ENCODE measurements at regions not wholly inside any gene's neighbourhood (a gene's known extent, or its start where the extent isn't known, plus 50 kb on each side); places are given as distances from the start of the nearest gene placed in this dataset.
"Not testable (repeated sequence)": the region's sequence is repeated elsewhere in the genome, so short reads cannot be mapped to it uniquely, and the experiment has no call there.

DNA sequence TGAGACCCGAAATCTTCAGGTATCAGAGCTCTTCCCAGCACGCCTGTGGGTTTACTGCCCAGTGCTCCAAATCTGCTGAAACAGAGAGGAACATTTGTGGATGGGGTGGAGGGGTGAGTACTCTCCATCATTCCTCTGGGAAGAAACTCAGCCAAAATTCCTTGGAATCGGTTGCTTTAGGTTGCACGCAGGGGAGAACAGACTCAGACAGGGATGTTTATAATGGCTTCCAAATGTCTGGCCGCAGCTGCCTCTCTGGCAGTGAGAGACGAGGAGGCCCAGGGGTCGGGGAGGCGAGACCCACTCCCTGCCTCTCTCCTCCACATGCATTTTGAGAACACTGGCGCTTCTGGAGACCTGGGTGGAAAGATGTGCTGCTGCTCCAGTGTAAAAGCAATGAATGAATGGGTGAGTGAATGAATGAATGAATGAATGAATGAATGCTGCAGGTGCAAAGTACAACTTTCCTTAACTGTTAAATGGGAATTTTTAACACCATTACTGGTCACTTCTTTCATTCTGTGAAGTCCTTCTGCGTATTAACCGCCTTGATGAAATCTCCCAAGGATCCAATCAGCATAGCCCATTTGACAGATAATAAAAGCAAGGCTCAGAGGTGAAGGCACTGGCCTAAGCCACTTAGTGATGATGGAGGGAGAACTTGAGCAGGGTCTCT is 437.4 kb downstream of the MIAT start:
- no peak for DNase-seq (ENCODE audit: low spot score)

DNA sequence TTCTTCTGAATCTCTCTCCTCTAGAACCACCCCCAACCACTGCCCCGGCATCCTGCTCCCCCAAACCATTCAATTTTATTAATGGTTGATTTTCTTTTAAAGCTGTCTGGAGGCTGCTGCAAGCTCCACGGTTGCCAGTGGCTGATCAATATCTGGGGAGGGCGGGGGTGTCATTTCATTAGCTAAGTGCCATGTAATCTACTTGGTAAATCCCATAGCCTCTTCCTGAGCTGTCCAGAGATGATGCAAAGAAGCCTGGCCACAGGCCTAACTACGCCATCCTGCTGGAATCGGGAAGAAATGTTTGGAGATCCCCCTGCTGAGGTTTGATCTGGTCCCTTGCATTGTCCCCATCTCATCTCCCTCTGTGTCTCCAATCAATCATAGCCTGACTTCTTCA is 440.1 kb downstream of the MIAT start:
- no peak for DNase-seq (ENCODE audit: low spot score)

DNA sequence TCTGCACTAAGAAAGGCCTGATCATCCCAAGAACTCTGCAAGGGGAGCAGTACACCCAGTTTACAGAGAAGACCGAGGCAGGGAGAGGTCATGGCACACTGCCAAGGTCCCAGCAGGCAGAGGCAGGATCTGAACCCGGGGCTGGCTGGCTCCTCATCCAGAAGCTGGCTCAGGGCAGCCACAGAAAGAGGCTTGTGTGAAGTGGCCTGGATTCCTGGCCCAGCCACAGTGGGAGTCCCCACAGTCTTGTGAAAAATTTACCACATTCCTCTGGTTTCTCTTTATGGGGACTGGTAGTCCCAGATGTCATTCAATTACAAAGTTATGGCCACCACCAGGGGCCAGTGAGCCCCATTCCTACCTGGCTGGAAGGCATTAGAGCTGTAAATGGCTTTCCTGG is 440.5 kb downstream of the MIAT start:
- peak; percentile 18 for DNase-seq (ENCODE audit: low spot score)

DNA sequence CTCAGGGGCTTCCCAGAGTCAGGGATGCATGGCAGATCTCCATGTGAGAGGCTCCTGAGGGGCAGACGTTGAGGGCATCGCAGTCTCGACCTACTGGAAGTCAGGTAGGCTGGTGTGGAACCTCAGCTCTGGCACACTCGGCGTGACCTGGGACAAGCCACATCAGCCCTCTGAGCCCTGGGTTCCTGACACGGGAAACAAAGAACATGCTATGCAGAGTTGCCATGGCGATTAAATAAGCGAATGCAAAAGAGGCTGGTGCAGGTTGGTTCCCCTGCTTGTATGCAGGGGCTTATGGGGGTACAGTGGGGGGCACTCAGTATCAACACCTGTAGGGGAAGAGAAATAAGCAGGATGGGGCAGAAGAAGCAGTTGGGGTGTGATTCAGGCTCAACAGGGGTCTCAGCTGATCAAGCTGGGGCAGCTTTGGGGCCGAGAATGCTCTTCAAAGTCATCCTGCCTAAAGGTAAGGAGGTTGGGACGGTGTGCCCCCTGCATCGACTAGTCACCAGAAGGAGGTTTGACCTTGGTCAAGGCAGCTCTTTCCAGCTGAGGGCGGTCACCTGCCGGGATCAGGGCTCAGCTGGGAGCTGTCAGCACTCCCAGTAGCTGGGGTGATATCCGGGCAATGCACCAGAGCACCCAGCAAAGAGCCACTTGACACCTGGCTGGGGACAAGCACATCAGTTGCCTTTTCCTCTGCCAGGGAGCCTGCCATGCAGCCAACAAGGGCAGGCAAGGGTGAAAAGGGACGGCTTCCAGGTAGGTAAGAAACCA is 442.7 kb downstream of the MIAT start:
- DNase-seq (ENCODE audit: low spot score), result no peak

DNA sequence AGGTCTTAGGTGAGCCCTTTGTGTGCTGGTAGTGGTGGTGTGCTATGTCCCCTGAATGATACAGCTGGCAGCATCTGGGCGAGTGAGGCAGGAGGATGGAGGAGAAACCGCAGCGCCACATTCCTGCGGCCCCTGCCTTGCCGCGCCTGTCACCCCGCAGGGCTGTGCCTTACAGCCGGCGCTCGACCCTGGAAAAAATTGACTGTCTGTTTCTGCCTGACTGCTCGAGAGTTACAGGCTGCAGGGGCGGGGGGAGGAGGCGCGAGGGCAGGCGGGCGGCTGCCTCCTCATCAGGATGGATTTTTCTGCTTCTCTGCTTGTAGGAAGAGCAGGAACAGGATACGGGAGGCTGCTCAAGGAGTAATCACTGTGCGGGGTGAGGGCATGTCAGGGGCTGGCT is 443.4 kb downstream of the MIAT start:
- peak; percentile 93 for DNase-seq (ENCODE audit: low spot score)

DNA sequence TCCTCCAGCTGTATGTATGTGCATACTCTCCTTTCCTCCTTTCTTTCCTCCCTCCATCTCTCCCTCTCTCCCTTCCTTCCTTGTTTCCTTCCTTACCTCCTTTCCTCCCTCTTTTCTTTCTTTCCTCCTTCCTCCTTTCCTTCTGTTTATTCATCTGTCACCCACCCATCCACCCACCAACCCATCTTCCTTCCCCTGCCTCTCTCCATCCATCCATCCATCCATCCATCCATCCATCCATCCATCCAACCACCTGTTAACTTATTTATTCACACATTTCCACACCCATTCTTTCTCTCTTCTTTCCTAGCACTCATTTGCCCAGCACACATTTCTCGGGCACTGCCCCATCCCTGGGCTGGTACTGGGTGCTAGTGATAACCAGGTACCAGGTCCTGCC is 443.9 kb downstream of the MIAT start:
- DNase-seq (ENCODE audit: low spot score), result no peak

DNA sequence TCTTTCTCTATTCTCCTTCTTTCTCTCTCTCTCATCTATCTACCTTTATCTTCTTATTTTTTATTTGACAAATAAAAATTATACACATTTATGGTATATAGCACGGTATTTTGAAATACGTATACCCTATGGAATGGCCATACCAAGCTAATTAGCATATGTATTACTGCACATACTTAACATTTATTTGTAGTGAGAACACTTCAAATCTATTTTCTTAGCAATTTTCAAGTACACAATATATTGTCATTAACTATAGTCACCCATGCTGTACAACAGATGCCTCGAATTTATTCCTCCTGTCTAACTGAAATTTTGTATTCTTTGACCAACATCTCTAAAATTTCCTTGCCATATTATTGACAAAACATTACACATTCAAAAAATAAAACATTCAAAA is 447.1 kb downstream of the MIAT start:
- DNase-seq (ENCODE audit: low spot score), result no peak

DNA sequence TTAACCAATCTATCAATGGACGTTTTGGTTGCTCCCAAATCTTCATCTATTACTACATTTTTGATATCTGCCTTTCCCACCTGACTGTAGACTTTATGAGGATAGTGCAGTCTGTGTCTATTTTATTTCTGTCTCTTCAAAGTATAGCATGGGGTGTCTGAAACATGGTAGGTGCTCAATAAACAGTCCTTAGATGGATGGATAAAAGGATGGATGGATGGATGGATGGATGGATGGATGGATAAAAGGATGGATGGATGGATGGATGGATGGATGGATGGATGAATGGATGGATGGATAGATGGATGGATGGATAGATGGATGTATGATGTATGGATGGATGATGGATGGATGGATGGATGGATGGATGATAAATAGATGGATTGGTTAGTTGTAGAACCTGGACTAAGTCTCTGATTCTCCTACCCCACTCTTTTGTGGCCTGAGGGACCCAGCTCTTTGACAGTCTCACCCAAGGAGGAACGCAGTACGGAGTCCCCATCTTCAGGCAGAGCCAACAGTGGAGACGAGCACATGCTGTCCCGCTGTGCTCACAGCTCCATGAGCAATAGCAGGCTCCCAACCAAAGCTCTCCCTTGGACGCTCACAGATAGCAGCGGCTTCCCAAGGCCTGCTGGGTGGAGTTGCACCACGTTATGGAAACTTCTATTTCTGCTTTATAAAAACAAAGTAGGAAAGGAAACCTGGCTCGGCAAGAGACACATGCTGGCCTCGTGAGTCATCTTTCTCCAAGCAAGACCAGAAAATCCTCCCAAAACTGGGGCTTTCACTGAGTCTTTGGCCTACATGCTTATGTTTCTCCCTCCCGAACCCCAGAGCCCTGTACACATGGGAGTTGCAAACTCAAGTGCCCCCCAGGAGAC is 448.0 kb downstream of the MIAT start:
- peak; percentile 43 for DNase-seq (ENCODE audit: low spot score)

DNA sequence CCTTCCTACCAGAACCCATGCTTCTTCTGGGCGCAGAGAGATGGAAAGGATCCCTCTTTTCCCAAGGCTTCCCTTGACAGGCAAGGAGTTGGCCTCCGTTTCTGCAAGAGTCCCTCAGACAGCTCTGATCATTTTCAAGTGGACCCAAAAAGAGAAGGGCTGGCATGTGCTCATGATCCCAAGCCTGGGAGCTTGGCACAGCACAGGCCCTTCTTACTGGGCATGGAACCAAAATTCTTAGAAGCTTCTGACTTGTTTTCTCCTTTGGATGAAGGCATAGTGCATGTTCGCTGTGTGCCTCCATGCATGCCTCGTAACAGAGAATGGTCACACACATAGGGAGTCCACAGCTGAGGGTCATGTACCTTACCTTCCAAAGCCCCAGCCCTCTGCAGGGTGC is 449.6 kb downstream of the MIAT start:
- no peak for DNase-seq (ENCODE audit: low spot score)

DNA sequence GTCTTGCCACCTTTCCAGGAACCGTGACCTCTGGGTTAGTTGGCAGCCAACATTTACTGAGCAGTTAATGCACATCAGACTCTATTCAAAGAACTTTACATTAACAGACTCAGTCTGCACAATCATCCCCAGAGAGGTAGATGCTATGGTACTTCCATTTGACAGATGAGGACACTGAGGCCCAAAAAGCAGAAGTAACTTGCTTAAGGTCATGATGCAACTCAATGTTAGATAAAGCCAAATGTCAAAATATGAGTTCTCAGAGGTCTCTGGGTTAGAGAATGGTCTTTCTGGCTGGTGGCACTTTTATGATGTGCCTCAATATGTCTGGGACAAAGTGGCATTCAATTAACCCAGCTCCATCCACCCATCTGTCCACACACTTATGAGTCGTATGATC is 450.0 kb downstream of the MIAT start:
- no peak for DNase-seq (ENCODE audit: low spot score)

DNA sequence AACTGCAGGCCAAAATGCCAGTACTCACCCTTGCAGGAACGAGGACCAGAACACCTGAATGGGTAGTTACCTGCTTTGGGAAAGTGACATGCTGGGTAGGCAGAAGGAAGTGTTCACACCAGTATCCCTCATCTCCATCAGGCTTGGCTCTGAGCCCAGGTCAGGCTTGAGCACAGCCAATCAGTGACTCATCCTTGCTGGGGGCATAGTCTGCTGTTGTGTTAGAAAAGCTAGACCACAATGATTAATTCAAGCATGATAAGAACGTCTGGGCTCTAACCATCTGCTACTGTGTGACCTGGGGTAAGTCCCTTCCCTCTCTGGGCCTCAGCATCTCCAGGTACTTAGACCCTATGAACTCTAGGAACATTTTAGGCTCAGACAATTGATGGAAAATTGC is 450.4 kb downstream of the MIAT start:
- peak; percentile 99 for DNase-seq (ENCODE audit: low spot score)

DNA sequence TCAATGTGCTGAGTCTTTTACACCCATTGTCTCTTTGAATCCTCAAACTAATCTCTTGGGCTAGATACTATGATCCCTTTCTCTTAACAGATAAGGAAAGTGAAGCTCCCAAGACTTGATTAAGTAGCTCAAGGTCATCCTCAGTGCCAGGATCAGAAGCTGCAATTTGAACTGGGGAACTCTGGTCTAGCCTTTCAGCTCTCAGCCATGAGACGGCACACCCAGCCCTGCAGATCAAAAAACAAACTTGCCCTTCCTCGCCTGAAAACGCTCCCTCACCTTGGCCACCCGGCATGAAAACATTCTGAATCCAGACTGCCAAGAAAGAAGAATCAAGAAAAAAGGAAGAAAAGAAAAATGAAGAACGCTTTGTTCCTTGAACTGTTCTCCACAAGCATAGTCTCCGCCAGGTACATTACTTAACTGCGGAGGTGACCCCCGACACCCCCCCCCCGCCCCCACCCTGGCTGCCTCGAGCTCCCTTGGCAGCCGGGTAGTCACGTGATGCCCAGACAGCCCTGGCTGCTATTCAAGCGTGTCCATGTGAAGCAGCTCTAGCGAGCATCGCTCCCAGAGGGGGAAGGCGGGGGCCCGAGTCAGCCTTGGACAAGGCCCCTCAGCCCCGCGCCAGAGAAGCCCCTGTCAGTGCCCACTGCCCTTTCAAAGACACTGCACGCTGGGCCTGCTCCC is 451.2 kb downstream of the MIAT start:
- DNase-seq (ENCODE audit: low spot score), result peak; percentile 55

DNA sequence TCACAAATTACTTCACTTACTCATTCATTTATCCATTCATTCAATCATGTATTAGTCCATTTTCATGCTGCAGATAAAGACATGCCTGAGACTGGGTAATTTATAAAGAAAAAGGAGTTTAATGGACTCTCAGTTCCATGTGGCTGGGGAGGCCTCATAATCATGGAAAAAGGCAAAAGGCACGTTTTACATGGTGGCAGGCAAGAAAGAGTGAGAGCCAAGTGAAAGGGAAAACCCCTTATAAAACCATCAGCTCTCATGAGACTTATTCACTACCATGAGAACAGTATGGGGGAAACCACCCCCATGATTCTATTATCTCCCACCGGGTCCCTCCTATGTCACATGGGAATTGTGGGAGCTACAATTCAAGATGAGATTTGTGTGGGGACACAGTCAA is 452.0 kb downstream of the MIAT start:
- DNase-seq (ENCODE audit: low spot score), result not testable (repeated sequence)

DNA sequence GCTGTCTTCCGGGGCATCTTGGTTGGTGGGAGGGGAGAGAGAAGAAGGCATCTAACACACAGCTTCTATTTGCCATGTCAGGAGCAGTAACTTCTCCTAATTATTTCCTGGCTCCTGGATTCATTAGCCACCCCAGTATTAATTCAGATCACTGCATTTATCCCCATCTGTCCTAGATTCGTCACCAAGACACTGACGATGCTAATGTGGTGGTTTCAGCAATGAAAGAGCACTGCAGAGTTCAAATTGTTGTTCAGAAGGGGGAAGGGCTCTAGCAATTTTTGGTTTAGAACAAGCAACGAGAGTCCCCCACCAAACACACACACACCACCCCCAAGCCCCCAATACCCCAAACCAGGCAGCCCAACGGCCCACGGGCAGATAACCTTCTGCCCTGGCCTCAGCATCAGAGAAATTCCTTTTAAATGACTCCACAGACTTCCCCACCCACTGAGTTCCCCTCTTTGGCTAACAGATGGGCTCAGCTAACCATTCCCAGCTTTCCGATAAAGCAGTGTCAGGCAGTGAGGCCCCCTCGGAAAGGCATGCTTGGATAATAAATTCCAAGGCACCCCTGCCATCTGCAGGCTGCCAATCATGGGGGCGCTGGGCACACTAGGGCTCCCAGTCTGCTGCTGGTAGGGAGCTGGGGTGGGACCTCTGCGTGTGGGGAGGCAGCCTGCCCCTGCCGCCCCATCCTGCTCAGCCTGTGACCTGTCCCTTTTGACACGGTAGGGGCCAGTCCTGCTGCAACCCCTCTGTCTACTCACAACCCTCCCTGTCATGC is 453.5 kb downstream of the MIAT start:
- peak; percentile 45 for DNase-seq (ENCODE audit: low spot score)

DNA sequence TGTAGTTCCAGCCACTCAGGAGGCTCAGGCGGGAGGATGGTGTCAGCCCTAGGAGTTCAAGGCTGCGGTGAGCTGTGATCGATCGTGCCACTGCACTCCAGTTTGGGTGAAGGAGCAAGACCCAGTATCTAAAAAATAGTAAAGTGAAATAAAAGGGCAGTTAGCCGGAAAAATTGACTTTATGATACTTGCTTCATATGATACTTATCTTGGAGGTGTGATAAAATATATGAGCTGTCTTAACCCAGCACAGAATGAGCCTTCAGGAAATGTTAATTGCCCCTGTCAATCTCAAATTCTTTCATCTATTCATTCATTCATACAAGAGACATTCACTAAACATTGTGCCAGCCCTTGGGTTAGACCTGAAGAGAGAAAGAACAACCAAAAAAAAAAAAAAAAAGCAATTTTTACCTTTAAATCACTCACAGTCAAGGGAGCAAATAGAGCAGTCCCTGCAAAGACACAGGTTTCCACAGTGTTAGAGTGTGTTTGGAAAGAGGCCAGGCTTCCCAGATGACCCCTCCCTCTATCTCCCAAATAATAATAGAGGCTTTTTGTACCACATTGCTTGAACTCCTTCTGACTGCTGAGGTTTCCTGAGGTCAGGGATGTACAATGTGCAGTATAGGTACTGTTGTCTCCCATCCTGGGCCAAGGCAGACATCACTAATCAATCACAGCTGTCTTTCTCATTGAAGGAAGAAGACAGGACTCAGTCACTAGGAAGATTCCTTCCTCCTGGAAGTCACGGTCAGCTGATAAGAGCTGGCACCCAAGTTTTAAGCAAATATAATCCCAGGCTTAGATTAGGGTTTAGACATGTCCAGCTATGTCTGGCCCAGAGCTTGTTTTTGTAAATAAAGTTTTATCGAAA is 454.6 kb downstream of the MIAT start:
- DNase-seq (ENCODE audit: low spot score), result peak; percentile 22

DNA sequence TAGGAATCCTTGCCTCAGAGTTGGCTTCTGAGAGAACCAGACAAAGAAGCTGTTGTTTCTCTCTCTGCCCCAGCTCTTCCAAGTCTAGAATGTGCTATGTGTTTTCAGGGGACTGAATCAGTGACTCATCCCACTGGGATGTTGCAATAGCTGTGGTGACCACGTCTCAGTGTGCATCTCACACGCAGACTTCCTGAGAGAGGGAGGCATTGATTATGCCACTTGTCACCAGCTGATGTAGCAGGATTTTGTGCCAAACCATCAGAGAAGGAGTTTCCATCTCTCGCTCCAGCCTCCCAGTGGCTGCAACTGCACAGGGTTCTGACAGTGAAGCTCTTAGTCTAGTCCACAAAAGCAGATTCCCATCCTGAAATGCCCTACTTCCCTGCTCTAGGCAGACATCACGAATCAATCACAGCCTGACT is 455.8 kb downstream of the MIAT start:
- peak; percentile 97 for DNase-seq (ENCODE audit: low spot score)

DNA sequence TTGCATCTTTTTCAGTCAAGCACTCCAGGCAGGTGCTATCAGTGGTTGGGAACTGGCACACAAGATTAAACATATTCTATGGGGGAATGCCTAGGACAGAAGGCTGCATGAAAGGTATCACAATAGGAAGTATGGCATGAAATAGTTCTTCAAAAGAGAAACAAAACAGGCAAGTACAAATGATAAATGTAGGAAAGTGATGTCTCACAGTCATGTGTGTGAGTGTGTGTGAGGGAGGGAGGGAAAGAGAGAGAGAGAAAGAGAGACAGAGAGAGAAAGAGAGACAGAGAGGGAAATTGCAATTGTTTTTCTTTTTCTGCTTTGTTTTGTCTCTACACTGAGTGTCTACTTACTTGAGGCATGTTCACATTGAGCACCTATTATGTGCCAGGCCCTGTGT is 456.3 kb downstream of the MIAT start:
- no peak for DNase-seq (ENCODE audit: low spot score)

DNA sequence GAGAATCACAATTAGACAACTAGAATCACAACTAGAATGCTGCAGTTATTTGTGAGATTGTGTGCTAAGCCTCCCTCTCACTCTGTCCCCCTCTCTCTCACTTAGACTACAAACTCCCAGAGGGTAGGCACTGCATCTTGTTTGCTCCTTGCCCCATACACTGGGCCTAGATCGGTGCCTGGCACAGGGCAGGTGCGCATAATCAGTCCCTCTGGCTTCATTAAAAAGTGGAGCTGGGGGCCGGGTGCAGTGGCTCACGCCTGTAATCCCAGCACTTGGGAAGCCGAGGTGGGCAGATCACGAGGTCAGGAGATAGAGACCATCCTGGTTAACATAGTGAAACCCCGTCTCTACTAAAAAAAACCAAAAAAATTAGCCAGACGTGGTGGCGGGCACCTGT is 456.8 kb downstream of the MIAT start:
- DNase-seq (ENCODE audit: low spot score), result no peak

DNA sequence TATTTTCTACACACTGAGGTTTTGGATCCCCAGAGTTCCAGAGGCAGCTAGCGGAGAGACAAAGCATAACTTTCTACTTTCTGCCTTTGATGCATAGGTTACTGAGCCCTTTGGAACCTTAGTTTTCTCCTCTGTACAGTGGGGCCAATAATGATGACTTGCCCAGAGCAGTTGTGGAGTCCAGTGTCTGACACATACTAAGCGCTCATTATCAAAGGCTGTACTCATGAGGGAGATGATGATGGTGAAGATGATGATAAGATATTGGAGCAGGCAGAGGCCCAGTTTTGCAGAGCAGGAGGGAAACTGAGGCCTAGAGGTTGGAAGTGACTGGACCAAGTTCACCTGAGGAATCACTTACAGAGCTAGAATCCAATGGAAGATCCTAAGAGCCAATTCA is 458.0 kb downstream of the MIAT start:
- DNase-seq (ENCODE audit: low spot score), result no peak

DNA sequence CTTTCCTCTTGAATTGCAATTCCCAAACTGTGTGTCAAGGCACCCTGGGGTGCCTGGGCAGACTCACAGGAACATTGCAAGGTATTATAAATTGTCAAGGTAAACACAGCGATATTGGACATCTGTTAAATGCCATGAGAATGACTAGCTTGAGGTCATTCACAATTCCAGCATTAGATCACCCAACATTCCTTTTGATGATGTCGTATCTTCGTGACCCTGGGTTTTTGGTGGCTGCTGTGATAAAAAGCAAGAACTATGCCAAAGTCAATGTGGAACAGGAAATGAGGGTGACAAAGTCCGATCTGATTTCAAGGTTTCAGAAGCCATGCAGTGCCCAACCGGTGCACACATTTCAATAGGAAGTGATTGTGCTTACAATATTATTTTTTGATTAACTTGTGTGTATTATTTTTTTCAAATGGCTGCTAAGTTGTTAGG is 458.4 kb downstream of the MIAT start:
- DNase-seq (ENCODE audit: low spot score), result peak; percentile 99
